GM10266 (cell line): ENCODE measurements at regions not wholly inside any gene's neighbourhood (a gene's known extent, or its start where the extent isn't known, plus 50 kb on each side); places are given as distances from the start of the nearest gene placed in this dataset.

Experiments
- DNase-seq: peaks from one replicate; pipeline ENCODE4 v3.0.0; 2012; ENCODE audit errors: extremely low spot score
- CTCF ChIP-seq: IDR thresholded peaks from 2 replicates; pipeline ENCODE4 v1.5.1; 2012; ENCODE audit warnings: mild to moderate bottlenecking, low read depth; ENCODE audit not compliant: control insufficient read depth, insufficient read depth; ENCODE audit errors: missing control alignments

- no peak for TF ChIP-seq CTCF
- DNase-seq, result no peak
Measured at GRCh38 chr4:96756584-96756983, 916.7 kb downstream of the PDHA2 start.

- DNase-seq, result no peak
- TF ChIP-seq CTCF, result no peak
Measured at GRCh38 chr4:96763546-96763945, 923.7 kb downstream of the PDHA2 start.

- TF ChIP-seq CTCF, result no peak
- no peak for DNase-seq
Measured at GRCh38 chr4:96766359-96766758, 926.5 kb downstream of the PDHA2 start.

- TF ChIP-seq CTCF, result no peak
- DNase-seq, result no peak
Measured at GRCh38 chr4:96767815-96768480, 928.1 kb downstream of the PDHA2 start.

- no peak for TF ChIP-seq CTCF
Measured at GRCh38 chr4:96775501-96775900, 935.6 kb downstream of the PDHA2 start.

GRCh38 chr4:96776920-96777527, 937.1 kb downstream of the PDHA2 start:
- DNase-seq, result no peak
- no peak for TF ChIP-seq CTCF

More at GRCh38 chr4:96775501-96775900, 935.6 kb downstream of the PDHA2 start:
- no peak for DNase-seq

GRCh38 chr4:96784336-96784735, 944.4 kb downstream of the PDHA2 start:
- TF ChIP-seq CTCF, result no peak

More at GRCh38 chr4:96784336-96784735, 944.4 kb downstream of the PDHA2 start:
- DNase-seq, result no peak
